ENCODE measurements at regions not wholly inside any gene's neighbourhood (a gene's known extent, or its start where the extent isn't known, plus 50 kb on each side); places are given as distances from the start of the nearest gene placed in this dataset.

DNA sequence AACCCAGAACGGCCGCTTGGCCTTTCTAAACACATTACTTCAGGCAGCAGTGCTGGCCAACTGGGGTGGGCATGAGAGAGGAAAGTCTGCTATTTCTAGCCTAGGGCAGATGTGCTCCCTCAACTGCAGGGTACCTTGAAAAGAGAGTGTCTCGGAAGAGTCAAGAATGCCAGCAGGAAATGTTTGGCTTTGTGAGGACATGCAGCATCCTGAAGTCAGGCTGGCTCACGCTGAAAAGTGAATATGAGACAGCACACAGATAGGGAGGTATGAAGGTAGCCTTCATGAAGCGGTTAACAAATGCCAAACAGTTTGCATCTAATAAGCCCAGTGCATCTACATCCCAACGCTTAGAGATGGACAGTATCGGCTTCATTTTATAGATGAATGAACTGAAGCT, 65.0 kb upstream of the NCKAP5 start:
- TF ChIP-seq, protein P1, sequence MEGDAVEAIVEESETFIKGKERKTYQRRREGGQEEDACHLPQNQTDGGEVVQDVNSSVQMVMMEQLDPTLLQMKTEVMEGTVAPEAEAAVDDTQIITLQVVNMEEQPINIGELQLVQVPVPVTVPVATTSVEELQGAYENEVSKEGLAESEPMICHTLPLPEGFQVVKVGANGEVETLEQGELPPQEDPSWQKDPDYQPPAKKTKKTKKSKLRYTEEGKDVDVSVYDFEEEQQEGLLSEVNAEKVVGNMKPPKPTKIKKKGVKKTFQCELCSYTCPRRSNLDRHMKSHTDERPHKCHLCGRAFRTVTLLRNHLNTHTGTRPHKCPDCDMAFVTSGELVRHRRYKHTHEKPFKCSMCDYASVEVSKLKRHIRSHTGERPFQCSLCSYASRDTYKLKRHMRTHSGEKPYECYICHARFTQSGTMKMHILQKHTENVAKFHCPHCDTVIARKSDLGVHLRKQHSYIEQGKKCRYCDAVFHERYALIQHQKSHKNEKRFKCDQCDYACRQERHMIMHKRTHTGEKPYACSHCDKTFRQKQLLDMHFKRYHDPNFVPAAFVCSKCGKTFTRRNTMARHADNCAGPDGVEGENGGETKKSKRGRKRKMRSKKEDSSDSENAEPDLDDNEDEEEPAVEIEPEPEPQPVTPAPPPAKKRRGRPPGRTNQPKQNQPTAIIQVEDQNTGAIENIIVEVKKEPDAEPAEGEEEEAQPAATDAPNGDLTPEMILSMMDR (IDR thresholded peaks at IDR 0.05), result no peak
- TF ChIP-seq POLR2A (IDR thresholded peaks at IDR 0.05), result no peak
